GM12878 (cell line): ENCODE measurements at regions not wholly inside any gene's neighbourhood (a gene's known extent, or its start where the extent isn't known, plus 50 kb on each side); places are given as distances from the start of the nearest gene placed in this dataset.

Experiments used
- ATAC-seq: fragments of 200-7000 bp; cut with Tn5 transposase; 3 replicates; pipeline ENCODE4 v1.9.1; 2020; ENCODE audit warnings: mild to moderate bottlenecking, moderate library complexity
- BruUV-seq: library from RNA; stranded (reverse); fragments of 400-500 nt; replicated peaks from 2 replicates; lab custom pipeline; 2021; lab: Mats Ljungman, UMichigan
- CTCF ChIA-PET: fragments of 300-600 bp; sonication (Branson Sonifier 250); formaldehyde crosslinking; extraction: SDS; loops from one replicate; lab custom pipeline; 2021; ENCODE audit warnings: inconsistent platforms; lab: Yijun Ruan, JAX
- POLR2A ChIA-PET: fragments of 350-600 bp; formaldehyde crosslinking; extraction: SDS; loops from one replicate; lab custom pipeline; 2021; ENCODE audit warnings: inconsistent platforms; lab: Charles Lee
- RAD21 ChIA-PET: fragments of 300-600 bp; sonication (Branson Sonifier 250); formaldehyde crosslinking; loops from one replicate; lab custom pipeline; 2023; ENCODE audit warnings: antibody characterized with exemption; ENCODE audit not compliant: unreplicated experiment; lab: Charles Lee
- SMC1A ChIA-PET: fragments of 300-600 bp; sonication (Branson Sonifier 250); formaldehyde crosslinking; loops from one replicate; lab custom pipeline; 2023; ENCODE audit not compliant: unreplicated experiment, uncharacterized antibody; lab: Charles Lee
- DNase-seq: peaks from one replicate; pipeline ENCODE4 v3.0.0-alpha.2; 2011; ENCODE audit warnings: low read depth, low spot score
- FAIRE-seq: peaks from 3 replicates; lab custom pipeline; 2011; peaks lifted over from hg19 to GRCh38; lab: Jason Lieb, UNC
- H2AFZ ChIP-seq: 2 replicates; pipeline ENCODE4 v1.6.0; 2011; ENCODE audit warnings: low read depth, low read length, control low read depth; ENCODE audit not compliant: control insufficient read depth
- H3K27ac ChIP-seq: 2 replicates; pipeline ENCODE4 v1.5.1; 2011; ENCODE audit warnings: control low read depth; ENCODE audit not compliant: control insufficient read depth, insufficient read depth
- H3K27me3 ChIP-seq, 2 experiments: replicated peaks in 1 of 2; 2 replicates each; pipeline versions ENCODE4 v1.6.0 to v1.6.1; 2011; ENCODE audit warnings: low read length in 1 of 2; ENCODE audit not compliant: control insufficient read depth in 2 of 2, insufficient read depth in 2 of 2
- H3K36me3 ChIP-seq, 2 experiments: 2 replicates each; pipeline ENCODE4 v1.5.1; 2011; ENCODE audit warnings: low read length in 1 of 2; ENCODE audit not compliant: control insufficient read depth in 2 of 2, insufficient read depth in 2 of 2
- H3K4me1 ChIP-seq: 2 replicates; pipeline ENCODE4 v1.6.1; 2011; ENCODE audit warnings: mild to moderate bottlenecking, low read length, moderate library complexity, mixed read lengths; ENCODE audit not compliant: control insufficient read depth, insufficient read depth
- H3K4me2 ChIP-seq: 2 replicates; pipeline ENCODE4 v1.6.0; 2011; ENCODE audit warnings: control low read depth; ENCODE audit not compliant: control insufficient read depth, insufficient read depth
- H3K4me3 ChIP-seq: fragments of 200-600 bp; sonication (generic); 2 replicates; pipeline ENCODE4 v1.5.1; 2016
- H3K79me2 ChIP-seq: 2 replicates; pipeline ENCODE4 v1.6.0; 2011; ENCODE audit warnings: low read length; ENCODE audit not compliant: control insufficient read depth, insufficient read depth
- H3K9ac ChIP-seq: 2 replicates; pipeline ENCODE4 v1.8.0; 2011; ENCODE audit warnings: low read length, control low read depth, mixed read lengths; ENCODE audit not compliant: control insufficient read depth, insufficient read depth
- H3K9me3 ChIP-seq: replicated peaks from 3 replicates; pipeline ENCODE4 v1.5.1; 2011; ENCODE audit warnings: mild to moderate bottlenecking, low read length; ENCODE audit not compliant: control insufficient read depth, insufficient read depth
- H4K20me1 ChIP-seq: 2 replicates; pipeline ENCODE4 v1.6.0; 2011; ENCODE audit not compliant: control insufficient read depth, insufficient read depth
- CTCF ChIP-seq, 3 experiments: IDR thresholded peaks in 2 of 3; conservative IDR thresholded peaks in 1 of 3; 2 replicates each; pipeline ENCODE4 v1.5.1; 2011; ENCODE audit warnings: low read depth in 3 of 3, low read length in 3 of 3, mild to moderate bottlenecking in 3 of 3, control low read depth in 2 of 3, moderate library complexity in 2 of 3, inconsistent platforms in 1 of 3, mixed read lengths in 1 of 3; ENCODE audit not compliant: control insufficient read depth in 2 of 3, insufficient read depth in 1 of 3; ENCODE audit errors: extremely low read depth in 1 of 3
- E2F4 ChIP-seq: IDR thresholded peaks from 2 replicates; pipeline ENCODE4 v1.6.1; 2012; ENCODE audit warnings: low read depth, low read length, improper control_type of control experiment
- E2F8 ChIP-seq: fragments of 450-650 bp; IDR thresholded peaks from 2 replicates; pipeline ENCODE4 v1.6.1; 2018; ENCODE audit warnings: mild to moderate bottlenecking, low read depth, moderate library complexity; ENCODE audit not compliant: partially characterized antibody
- HDAC2 ChIP-seq: fragments of 200-600 bp; sonication (generic); IDR thresholded peaks from 2 replicates; pipeline ENCODE4 v1.6.1; 2017
- HDGF ChIP-seq: fragments of 450-650 bp; IDR thresholded peaks from 2 replicates; pipeline ENCODE4 v1.6.1; 2016; ENCODE audit warnings: antibody characterized with exemption
- KLF5 ChIP-seq: fragments of 450-650 bp; IDR thresholded peaks from 2 replicates; pipeline ENCODE4 v1.6.1; 2014; ENCODE audit warnings: mild to moderate bottlenecking; ENCODE audit not compliant: partially characterized antibody
- MEF2A ChIP-seq: IDR thresholded peaks from 2 replicates; pipeline ENCODE4 v1.6.1; 2011; ENCODE audit warnings: low read depth, mild to moderate bottlenecking, low read length, moderate library complexity; ENCODE audit not compliant: insufficient read depth
- PAX8 ChIP-seq: fragments of 450-650 bp; IDR thresholded peaks from 2 replicates; pipeline ENCODE4 v1.6.1; 2017; ENCODE audit warnings: mild to moderate bottlenecking, moderate library complexity
- RBBP5 ChIP-seq: fragments of 200-600 bp; sonication (generic); conservative IDR thresholded peaks from 2 replicates; pipeline ENCODE4 v1.6.1; 2016
- SMC3 ChIP-seq: IDR thresholded peaks from 2 replicates; pipeline ENCODE4 v1.6.1; 2011; ENCODE audit warnings: low read length, improper control_type of control experiment, borderline replicate concordance
- SPI1 ChIP-seq: IDR thresholded peaks from 2 replicates; pipeline ENCODE4 v1.6.1; 2011; ENCODE audit warnings: low read depth, mild to moderate bottlenecking, low read length, moderate library complexity, borderline replicate concordance; ENCODE audit not compliant: insufficient read depth
- whole genome bisulfite sequencing: methylation state at CpG from one replicate; pipeline ENCODE4 v1.1.6; 2016; ENCODE audit warnings: low lambda C conversion rate; ENCODE audit not compliant: insufficient replicate concordance, insufficient coverage; ENCODE audit errors: missing lambda C conversion rate; 5-methylcytosine and 5-hydroxymethylcytosine counted together
- in situ Hi-C: fragments of 300-500 bp; cut with MboI; formaldehyde crosslinking; loops from 9 replicates; pipeline ENCODE4 v1.14.3; 2018; ENCODE audit warnings: mixed read lengths
- intact Hi-C: fragments of 100-400 bp; cut with micrococcal nuclease; formaldehyde crosslinking; loops from one replicate; pipeline ENCODE4 v1.14.2; 2022; ENCODE audit not compliant: unreplicated experiment

- DNase-seq (no peak), FAIRE-seq (no peak), ATAC-seq (no peak)
- no TSS peak for BruUV-seq
- intact Hi-C loops: no loop called here
- Histone ChIP-seq H3K4me2 (no peak overlapping the region), H3K4me3 (no peak overlapping the region), H3K9me3 (no peaks in the 10 kb centered on the region), H3K4me1 (no peaks in the 10 kb centered on the region), H3K27me3 (no peaks in the 10 kb centered on the region; a peak in 2 of 4 replicates), H3K79me2 (no peaks in the 10 kb centered on the region), H3K27ac (no peak overlapping the region), H3K9ac (no peak overlapping the region), H2AFZ (no peak overlapping the region), H4K20me1 (no peaks in the 10 kb centered on the region), H3K36me3 (no peaks in the 10 kb centered on the region)
- in situ Hi-C loops: no loop called here
- no peak for TF ChIP-seq RBBP5
- ChIA-PET POLR2A (no interaction called here), SMC1A (interaction anchor here (1.2 kb wide), 2 partner anchors 18 to 448 kb away, joined by 3 read pairs; no protein-coding TSS in a partner anchor), RAD21 (no interaction called here), CTCF (interaction anchor here (0.9 kb wide), 1 partner anchor 213 kb away, joined by 4 read pairs; no protein-coding TSS in a partner anchor)
- WGBS: 51% methylated on average over 9 of the region's 9 CpGs
Measured at GRCh38 chr2:191499874-191500565, 177.9 kb upstream of the NABP1 start.

GRCh38 chr2:191500566-191500883 is 177.4 kb upstream of the NABP1 start:
- intact Hi-C loops (no loop called here), in situ Hi-C loops (no loop called here)
- WGBS: 0% methylated on average over 1 of the region's 1 CpG
- Histone ChIP-seq H2AFZ (no peak overlapping the region), H3K4me1 (no peaks in the 10 kb centered on the region), H3K27me3 (no peaks in the 10 kb centered on the region; a peak in 2 of 4 replicates), H3K9ac (no peak overlapping the region), H3K9me3 (no peaks in the 10 kb centered on the region), H3K27ac (no peak overlapping the region), H3K4me2 (no peak overlapping the region), H3K79me2 (no peaks in the 10 kb centered on the region), H4K20me1 (no peaks in the 10 kb centered on the region), H3K4me3 (no peak overlapping the region), H3K36me3 (no peaks in the 10 kb centered on the region)
- ChIA-PET POLR2A (no interaction called here), CTCF (interaction anchor here (0.7 to 0.9 kb wide), 2 partner anchors 213 to 662 kb away, joined by 3 to 4 read pairs; no protein-coding TSS in a partner anchor), RAD21 (no interaction called here), SMC1A (interaction anchor here (1.2 kb wide), 1 partner anchor 17 kb away, joined by 3 read pairs; no protein-coding TSS in a partner anchor)
- BruUV-seq: no TSS peak
- ATAC-seq: no peak
- FAIRE-seq: no peak
- no peak for DNase-seq
- TF ChIP-seq E2F8 (no peak), CTCF (IDR thresholded peaks at IDR 0.05 in 2 of 3, conservative IDR thresholded peaks at IDR 0.05 in 1 of 3; ENCODE audit: control insufficient read depth in 2 of 3, extremely low read depth in 1 of 3, insufficient read depth in 1 of 3, low read depth in 3 of 3, low read length in 3 of 3) (no peak), PAX8 (no peak), E2F4 (no peak), HDGF (no peak), MEF2A (no peak), SPI1 (no peak), KLF5 (no peak), HDAC2 (no peak), SMC3 (no peak)
